ENCODE measurements at regions not wholly inside any gene's neighbourhood (a gene's known extent, or its start where the extent isn't known, plus 50 kb on each side); places are given as distances from the start of the nearest gene placed in this dataset.

DNA sequence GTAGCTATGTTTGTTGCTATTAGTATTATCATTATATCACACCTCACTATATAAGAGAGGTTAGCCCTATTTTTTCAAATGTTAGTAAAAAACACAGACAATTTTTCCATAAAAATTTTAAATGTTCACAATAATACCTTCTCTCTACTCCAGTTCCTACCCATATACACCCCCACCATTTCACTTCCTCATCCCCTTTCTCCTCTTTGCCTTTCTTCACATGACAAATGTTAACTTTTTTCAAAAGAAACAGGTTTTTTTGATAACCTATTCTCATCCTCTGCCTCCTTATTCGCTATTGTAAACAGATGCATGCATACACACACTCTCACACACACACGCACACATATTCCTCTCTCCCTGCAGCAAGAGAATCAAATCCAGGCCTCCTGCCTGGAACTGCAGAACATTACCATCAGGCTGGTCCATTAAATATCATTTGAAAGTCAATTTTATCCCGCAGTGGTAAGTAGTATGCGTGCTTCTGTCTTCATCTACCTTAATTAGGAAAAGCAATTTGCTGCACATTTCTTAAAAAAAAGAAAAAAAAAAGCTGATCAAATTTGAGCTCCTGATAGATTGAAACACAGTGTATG lies 55.5 kb downstream of the MID1IP1 start:
- no peak overlapping the region for H3K27ac ChIP-seq
- no peak for DNase-seq (ENCODE audit: low read depth, low spot score)

DNA sequence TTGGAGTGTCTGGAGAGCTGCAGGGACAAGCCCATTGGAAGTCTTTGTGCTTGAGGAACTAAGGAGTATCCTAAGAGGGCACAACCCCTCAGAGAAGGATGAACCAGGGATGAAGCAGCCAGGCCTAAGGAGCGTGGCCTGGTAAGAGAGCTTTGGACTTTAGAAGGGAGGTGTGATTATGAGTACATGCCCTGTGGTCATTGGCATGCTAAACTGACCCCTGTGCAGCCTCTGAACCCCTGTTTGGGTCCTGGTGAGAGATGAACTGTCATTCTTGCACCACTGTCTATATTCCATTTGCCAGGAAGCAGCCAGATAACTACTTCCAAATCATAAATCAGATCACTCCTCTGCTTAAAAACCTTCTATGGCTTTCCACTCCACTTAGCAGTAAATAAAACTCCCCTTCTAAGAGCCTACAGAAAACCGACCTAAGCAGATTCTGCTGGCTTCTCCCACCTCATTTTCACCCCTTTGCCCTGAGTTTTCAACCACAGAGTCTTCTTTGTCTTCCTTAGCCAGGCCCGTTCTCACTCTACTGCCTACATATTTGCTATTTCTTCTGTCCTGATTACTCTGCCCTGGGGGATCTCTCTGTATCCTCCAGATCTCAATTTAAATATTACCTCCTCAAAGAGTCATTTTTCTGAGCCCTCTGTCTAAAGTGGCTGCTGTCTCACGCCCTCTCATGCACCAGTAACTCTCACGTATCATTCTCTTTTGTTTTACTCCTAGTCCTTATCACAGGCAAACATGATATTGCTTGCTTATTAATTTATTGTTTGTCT lies 56.7 kb downstream of the MID1IP1 start:
- no peak overlapping the region for H3K27ac ChIP-seq
- DNase-seq (ENCODE audit: low read depth, low spot score) = no peak

DNA sequence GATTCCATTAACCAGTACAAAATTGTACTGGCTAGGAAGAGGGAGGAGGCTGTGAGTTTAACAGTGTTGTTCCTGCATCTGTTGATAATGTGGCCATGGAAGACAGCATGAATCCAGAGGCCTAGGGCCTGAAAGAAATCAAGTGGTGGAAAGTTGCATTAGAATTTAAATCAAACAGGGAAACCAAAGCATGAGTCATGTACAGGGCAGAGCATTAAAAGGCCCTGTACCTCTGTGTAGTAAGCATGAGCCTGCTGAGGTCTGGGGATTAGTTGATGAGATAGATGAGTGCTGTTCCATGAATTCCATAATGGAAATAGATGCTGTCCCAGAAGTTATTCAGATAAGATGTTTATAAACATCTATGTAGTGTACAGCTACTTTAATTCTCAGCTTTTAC lies 58.3 kb downstream of the MID1IP1 start:
- DNase-seq (ENCODE audit: low read depth, low spot score) = no peak
- no peak overlapping the region for H3K27ac ChIP-seq

DNA sequence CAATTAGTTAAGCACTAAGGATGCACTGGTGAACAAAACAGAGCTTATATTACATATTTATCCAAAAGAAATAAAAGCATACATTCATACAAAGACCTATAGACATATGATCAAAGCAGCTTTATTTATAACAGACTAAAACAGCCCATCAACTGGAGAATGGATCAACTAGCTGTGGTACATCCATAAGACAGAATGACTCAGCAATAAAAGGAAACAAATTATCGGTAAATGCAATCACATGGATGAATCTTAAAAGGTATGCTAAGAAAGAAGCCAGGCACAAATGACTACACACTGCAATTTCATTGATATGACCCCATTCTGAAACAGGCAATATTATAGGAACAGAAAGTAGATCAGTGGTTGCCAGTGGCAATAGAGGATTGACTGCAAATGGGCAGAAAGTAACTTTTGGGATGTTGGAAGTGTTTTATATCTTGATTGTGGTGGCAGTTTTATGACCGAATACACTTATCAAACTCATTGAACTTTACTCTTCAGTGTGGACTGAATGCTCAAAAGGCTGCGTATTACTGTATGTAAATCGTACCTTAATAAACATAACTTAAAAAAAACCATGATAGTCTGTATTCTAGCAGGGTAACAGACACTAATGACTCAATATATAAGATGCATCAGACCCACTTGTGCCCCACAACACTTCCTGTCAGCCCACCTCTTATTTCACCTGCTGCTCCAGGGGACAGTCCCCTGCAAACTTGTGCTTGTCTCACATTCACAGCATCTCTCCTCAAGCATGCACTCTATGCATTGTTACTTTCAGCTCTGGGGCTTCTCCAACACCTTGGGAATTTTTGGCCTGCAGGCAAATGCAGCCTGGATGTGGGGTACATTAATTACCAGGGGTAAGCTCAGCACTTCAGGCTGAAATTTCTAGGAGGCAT lies 59.1 kb downstream of the MID1IP1 start:
- DNase-seq (ENCODE audit: low read depth, low spot score) = no peak
- H3K27ac ChIP-seq = no peak overlapping the region

DNA sequence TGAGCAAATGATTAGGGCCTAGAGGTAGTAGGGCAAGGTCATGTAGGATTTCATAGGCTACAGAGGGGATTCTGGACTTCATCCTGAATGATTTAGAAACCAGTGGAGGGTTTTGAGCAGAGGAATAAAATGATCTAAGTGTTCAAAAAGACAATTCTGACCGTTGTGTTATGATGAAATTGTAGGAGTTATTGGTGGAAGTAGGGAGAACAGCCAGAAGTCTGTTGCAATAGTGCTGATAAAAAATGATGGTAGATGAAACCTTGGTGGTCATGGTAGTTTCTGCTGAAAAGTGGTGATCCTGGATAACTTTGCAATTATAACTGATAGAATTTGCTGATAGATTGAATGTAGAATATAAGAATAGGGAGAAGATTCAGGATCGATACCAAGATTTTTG lies 60.2 kb downstream of the MID1IP1 start:
- no peak overlapping the region for H3K27ac ChIP-seq
- no peak for DNase-seq (ENCODE audit: low read depth, low spot score)

DNA sequence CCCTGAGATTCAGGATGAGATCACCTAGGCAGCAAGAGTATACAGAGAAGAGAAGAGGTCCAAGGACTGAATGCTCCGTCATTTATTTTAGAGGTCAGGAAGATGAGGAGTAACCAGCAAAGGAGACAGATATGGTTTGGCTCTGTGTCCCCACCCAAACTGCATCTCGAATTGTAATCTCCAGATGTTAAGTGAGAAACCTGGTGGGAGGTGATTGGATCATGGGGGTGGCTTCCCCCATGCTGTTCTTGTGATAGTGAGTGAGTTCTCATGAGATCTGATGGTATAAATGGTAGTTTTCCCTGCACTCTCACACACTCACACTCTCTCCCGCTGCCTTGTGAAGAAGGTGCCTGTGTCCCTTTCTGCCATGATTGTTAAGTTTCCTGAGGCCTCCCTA lies 60.8 kb downstream of the MID1IP1 start:
- H3K27ac ChIP-seq = no peak overlapping the region
- no peak for DNase-seq (ENCODE audit: low read depth, low spot score)

DNA sequence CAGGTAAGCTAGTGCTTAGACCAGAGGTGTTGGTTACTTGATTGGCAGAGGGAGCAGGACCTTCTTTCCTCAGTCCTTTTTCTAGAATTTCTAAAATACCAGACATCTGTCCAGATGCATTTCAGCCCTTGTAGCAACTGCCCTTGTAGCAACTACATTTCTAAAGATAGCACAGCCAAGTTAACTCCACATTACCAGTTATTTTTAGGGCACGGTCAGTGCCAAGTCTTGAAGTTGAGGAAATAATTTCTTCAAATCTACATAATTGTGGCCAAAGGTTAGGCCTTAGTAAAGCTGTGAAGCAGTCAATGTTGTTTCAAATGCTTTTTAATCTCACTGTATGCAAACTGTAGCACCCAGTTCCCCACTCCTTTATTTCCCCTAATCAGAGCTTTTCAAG lies 62.9 kb downstream of the MID1IP1 start:
- no peak for DNase-seq (ENCODE audit: low read depth, low spot score)
- no peak overlapping the region for H3K27ac ChIP-seq

DNA sequence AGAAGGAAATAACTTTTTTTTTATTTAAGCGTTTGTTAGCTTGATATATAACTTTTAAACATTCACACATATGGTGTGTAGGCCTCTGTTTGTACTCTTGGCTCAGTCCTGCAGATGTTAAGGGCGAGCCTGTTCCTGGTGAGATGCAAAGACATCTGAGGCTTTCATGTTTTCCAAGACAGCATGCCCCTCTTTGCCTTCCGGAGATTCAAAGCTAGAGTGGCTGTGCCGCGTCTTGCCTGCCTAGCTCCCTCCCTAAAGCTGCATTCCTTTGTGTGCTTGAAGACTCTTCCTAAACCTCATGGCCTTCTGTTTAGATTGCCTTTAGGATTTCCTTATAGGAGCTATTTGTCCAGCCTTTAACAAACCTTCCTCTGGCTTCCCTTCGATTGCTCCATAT lies 67.1 kb downstream of the MID1IP1 start:
- no peak for DNase-seq (ENCODE audit: low read depth, low spot score)
- peak overlapping the region; percentile 68 for H3K27ac ChIP-seq

DNA sequence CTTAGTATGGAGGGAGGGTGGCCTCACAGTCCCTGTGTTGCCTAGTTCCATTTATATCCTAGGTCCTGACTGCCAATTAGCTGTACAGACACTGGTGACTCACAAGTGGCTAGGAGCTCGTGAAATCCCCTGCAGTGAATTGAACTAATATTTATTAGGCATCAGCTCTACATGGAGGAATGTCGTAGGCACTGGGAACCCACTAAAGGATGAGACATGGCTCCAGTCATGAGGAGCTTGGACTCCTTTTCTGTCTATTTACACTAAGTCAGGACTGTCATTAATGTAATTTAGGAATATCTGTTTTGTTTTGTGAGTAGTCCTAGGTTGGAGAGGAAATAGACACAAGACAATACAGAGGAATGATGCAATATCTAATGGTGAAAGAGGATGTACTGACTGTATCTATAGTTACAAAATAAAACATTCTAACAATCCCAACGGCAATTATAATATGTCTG lies 67.7 kb downstream of the MID1IP1 start:
- DNase-seq (ENCODE audit: low read depth, low spot score) = peak; percentile 26
- peak overlapping the region; percentile 68 for H3K27ac ChIP-seq

DNA sequence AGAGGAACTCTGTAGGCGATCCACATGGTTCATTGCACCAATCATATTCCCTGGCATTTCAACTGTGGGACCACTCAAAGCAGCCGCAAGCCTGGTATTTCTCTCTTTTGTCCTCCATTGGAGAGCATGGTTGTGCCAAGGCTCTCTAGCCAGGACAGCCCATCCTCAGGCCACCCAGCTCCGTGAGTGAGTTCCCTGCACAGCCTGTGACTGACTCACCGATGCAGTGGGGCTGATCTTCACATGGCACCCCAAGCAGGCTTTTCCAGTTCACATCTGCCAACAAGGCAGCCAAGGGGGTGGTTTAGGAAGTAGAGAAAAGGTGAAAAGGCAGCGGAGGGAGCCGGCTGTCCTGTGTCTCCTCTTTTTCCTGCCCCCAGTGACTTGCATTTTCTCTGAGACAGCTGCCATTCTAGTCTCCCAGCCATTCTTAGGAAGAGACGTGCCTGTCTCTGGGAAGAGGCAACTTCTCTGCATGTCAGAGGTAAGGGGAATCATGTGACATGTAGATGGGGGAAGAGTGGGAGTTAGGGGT lies 69.2 kb downstream of the MID1IP1 start:
- peak overlapping the region; percentile 68 for H3K27ac ChIP-seq
- peak; percentile 39 for DNase-seq (ENCODE audit: low read depth, low spot score)

DNA sequence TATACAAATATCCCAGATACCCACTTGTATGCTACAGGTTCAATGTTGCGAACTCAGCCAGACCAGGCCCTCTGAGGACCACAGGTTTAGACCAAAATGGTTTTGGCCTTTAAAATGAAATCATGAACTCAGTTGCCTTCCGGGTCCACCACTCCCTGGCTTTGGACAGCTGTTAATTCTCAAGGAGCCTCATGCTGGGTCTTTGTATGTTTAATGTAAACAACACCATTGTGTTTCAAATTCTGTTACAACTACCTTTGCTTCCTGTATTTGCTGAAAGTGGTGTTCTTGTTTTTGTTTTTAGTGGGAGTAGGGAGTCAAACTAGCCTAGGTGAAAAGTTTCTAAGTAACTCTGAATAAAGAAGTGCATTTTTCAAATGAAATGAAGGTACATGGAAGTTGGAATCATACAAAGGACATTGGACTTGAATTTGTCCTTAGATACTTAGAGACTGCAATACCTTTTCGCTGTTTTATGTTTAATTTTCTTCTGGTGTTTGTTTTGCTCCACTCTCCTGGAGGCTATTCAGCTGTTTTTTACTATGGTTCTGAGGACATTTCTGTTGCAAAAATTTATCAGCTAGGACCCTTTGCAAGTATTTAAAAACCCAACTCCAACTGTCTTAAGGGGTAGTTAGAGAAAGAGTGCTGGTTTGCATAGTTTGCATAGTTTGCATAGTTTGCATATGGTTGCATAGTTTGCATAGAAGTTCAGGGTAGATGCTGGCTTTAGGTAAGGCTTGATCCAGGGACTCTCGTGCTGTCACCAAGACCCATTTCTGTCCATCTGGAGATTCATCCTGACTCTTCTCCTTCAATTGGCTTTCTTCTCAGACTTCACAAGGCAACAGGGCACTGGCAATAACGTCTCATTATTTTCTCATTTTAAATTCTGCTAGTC lies 70.1 kb downstream of the MID1IP1 start:
- DNase-seq (ENCODE audit: low read depth, low spot score) = no peak
- peak overlapping the region; percentile 13 for H3K27ac ChIP-seq

DNA sequence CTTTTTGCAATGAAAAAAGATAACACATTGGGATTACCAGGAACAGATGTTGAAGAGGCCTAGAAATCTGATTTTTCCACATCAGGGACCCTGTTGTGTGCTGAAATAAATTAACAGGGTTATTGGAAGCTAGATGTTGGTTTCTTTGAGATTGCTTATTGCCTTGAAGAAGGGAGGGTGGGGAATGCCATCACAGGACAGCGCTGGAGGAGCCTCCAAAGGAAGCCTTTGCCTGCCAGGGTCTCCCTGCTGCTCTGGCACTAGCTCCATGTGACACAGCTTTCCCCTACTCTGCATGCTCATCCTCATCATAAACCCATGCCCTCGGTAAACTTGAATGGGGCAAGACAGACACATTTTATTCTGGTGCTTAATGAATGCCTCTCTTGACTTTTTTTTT lies 76.1 kb downstream of the MID1IP1 start:
- H3K27ac ChIP-seq = no peak overlapping the region
- no peak for DNase-seq (ENCODE audit: low read depth, low spot score)

DNA sequence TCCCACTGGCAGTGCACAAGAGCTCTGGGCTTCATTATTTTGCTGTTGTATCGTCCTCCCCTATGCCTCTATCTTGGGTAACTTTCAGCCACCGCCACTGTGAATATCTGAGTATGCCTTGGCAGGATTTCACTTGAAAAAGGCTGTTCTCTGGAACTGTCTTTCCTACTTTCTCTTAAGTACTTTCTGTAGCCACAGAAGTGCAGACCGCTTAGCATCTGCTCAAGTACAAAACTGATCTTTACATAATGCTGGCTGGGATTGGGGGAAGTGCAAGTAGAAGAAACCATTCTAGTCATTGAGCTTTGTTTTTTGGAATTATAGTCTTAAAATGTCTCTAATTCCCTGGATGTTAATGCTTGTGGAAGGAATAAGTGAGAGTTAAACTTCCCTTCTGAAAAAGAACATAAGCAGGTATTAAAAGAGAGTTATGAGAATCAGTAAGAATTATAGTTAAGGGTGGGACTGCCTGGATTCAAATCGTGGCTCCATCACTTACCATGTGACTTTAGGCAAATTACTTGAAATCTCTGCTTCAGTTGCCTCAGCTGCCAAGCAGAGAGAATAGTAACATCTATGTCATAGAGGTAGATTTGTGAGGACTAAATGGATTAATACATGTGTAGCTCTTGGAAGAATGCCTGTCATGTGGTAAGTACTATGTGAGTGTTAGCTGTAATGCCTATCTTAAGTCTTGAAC lies 77.5 kb downstream of the MID1IP1 start:
- no peak for DNase-seq (ENCODE audit: low read depth, low spot score)
- H3K27ac ChIP-seq = peak overlapping the region; percentile 93

DNA sequence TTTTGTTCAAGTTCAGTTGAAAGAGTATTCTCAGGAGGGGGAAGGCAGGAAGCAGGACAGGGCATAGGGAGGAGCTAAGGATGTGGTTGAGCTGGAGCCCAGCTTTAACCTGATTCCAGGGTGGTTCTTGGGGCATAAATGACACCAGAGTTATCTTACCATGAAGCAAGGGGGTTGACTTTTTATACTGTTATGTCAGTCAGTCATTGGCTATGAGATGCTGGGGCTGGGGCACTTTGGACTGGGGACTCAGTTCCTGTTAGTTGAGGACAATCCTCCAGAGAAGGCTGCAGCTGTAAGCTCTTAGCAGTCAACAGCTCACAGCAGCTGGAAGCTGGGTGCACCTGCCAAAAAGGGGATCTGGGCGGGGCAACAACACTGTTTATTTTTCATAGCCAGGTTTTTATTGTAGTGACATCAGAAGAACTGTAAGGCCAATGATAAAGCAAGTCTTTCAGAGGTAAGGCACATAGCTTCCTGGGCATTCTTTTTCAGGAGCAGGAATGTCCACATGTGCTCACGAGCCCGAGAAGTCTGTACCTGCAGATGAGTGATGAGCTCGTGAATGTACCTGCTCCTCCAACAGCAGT lies 78.5 kb downstream of the MID1IP1 start:
- H3K27ac ChIP-seq = peak overlapping the region; percentile 93
- peak; percentile 69 for DNase-seq (ENCODE audit: low read depth, low spot score)

DNA sequence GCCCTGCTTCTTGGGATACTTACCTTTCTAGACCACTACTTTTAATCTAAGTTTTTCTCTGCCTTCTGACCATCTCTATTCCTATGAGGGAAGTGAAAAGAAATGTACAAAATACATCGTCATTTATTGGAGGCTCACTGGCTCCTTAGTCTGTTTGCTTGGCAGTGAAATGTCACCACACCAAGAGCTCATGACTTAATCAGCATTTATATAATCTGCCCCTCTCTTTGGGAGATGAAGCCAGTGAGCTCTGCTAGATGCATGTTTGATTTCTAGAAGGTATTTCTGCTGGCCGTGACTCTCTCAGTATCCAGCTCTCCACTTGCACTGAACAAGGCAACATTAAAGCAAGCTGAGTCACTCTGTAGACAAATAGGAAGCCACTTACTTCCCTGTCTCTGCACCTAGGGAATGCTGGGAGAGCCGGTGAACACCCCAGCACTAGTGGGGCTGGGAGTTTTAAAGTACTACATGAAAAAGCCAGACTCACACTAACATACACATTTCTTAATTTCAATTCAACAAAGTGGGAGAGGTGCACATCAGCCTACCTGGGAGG lies 79.1 kb downstream of the MID1IP1 start:
- peak overlapping the region; percentile 93 for H3K27ac ChIP-seq

DNA sequence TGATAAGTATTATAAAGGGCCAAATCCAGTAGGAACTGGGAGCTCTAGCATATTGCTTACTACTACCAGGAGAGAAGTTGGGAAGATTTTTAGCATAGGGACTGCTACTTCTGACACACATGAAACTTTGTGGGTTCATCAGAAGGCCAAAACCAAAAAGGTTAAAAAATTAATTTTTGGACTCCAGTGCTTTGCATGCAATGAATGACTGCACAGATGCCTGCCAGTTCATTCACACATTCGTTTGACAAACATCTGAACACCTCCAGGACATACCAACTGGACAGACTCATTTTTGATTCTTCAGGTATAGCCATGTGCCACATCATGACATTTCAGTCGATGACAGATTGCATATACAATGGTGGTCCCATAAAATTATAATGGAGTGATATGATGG lies 79.8 kb downstream of the MID1IP1 start:
- DNase-seq (ENCODE audit: low read depth, low spot score) = no peak
- peak overlapping the region; percentile 93 for H3K27ac ChIP-seq

More for the DNA sequence above, 79.1 kb downstream of the MID1IP1 start:
- no peak for DNase-seq (ENCODE audit: low read depth, low spot score)

DNA sequence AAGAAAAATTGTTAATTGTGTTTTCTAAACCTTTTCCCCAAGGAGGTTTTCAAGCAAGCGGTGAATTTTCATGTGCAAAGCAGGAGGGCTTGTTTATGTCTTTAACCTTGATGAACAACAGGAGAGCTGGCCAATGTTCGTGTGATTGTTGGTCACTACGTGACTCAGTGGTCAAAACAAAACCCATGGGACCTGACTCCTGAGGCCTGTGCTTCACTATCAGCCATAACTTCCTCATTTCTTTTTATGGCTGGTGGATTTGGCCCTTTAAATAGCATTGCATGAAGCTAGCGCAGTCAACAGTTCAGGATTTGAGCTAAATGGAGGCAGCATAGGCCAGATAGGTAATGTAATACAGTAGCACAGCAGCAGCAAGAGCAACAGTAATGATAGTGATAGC lies 80.5 kb downstream of the MID1IP1 start:
- peak overlapping the region; percentile 94 for H3K27ac ChIP-seq

DNA sequence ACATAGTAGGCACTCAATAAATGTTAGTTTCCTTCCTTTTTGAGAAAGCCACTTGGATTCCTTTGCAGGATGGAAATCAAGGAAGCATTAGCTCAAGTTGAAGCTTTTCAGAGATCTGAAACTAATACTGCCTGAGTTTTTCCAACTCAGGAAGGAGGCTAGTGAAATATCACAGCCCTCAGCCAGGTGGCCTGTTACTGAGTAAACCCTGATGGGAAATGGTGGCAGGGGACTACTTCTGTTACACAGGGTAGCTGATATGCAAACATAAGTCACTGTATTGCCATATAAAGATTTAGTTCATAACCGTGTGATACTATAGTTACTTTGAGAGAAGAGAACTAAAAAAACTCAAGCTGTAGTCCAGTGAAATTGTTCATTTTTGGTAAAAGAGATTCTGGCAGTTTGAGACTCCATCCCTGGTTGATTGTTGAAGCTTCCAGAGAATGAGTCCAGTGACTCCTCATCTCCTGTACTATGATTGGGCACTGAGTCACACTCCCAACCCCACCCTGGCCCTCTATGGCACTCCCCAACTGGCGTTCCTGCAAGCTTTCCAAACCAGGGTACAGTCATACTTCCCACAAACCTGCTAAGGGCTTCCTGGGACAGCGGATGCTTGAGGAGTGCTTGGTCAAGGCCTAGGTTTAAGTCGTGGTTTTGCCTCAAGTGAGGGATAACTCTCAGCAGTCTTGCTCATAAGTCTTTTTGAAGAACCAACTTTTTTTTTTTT lies 81.8 kb downstream of the MID1IP1 start:
- DNase-seq (ENCODE audit: low read depth, low spot score) = peak; percentile 82
- peak overlapping the region; percentile 94 for H3K27ac ChIP-seq

More for the DNA sequence above, 80.5 kb downstream of the MID1IP1 start:
- no peak for DNase-seq (ENCODE audit: low read depth, low spot score)
